ENCODE measurements at regions not wholly inside any gene's neighbourhood (a gene's known extent, or its start where the extent isn't known, plus 50 kb on each side); places are given as distances from the start of the nearest gene placed in this dataset.

GRCh38 chr6:140090871-140091270, 716.4 kb upstream of the CITED2 start:
- no peak for DNase-seq
- WGBS (ENCODE audit: insufficient coverage) = no CpG with 5 or more reads among the region's 3 CpGs
- H3K9me3 ChIP-seq (replicated peaks; ENCODE audit: control insufficient read depth, low read depth, low read length) = no peaks in the 10 kb centered on the region
- no peaks in the 10 kb centered on the region for H3K27me3 ChIP-seq (ENCODE audit: control insufficient read depth, insufficient read depth, low read length)
- H3K4me1 ChIP-seq (ENCODE audit: control insufficient read depth, insufficient read depth, low read length) = no peaks in the 10 kb centered on the region
- H3K27ac ChIP-seq (ENCODE audit: low read length) = no peak overlapping the region
- no peak overlapping the region for H3K4me3 ChIP-seq (ENCODE audit: low read length)
- no peaks in the 10 kb centered on the region for H3K36me3 ChIP-seq (ENCODE audit: control insufficient read depth, insufficient read depth, low read length)

GRCh38 chr6:140083375-140083774, 708.9 kb upstream of the CITED2 start:
- H3K4me3 ChIP-seq (ENCODE audit: low read length) = no peak overlapping the region
- no peak for DNase-seq
- no peaks in the 10 kb centered on the region for H3K4me1 ChIP-seq (ENCODE audit: control insufficient read depth, insufficient read depth, low read length)
- H3K9me3 ChIP-seq (replicated peaks; ENCODE audit: control insufficient read depth, low read depth, low read length) = no peaks in the 10 kb centered on the region
- no CpG with 5 or more reads among the region's 3 CpGs for WGBS (ENCODE audit: insufficient coverage)
- H3K36me3 ChIP-seq (ENCODE audit: control insufficient read depth, insufficient read depth, low read length) = no peaks in the 10 kb centered on the region
- no peaks in the 10 kb centered on the region for H3K27me3 ChIP-seq (ENCODE audit: control insufficient read depth, insufficient read depth, low read length)
- H3K27ac ChIP-seq (ENCODE audit: low read length) = no peak overlapping the region

GRCh38 chr6:140082867-140083297, 708.4 kb upstream of the CITED2 start:
- no CpG with 5 or more reads among the region's 1 CpG for WGBS (ENCODE audit: insufficient coverage)
- no peaks in the 10 kb centered on the region for H3K9me3 ChIP-seq (replicated peaks; ENCODE audit: control insufficient read depth, low read depth, low read length)
- no peaks in the 10 kb centered on the region for H3K36me3 ChIP-seq (ENCODE audit: control insufficient read depth, insufficient read depth, low read length)
- H3K4me3 ChIP-seq (ENCODE audit: low read length) = no peak overlapping the region
- DNase-seq = no peak
- H3K4me1 ChIP-seq (ENCODE audit: control insufficient read depth, insufficient read depth, low read length) = no peaks in the 10 kb centered on the region
- H3K27ac ChIP-seq (ENCODE audit: low read length) = no peak overlapping the region
- H3K27me3 ChIP-seq (ENCODE audit: control insufficient read depth, insufficient read depth, low read length) = no peaks in the 10 kb centered on the region

- no CpG with 5 or more reads among the region's 5 CpGs for WGBS (ENCODE audit: insufficient coverage)
Observed at GRCh38 chr6:140079328-140079727, 704.9 kb upstream of the CITED2 start.

GRCh38 chr6:140078561-140079125, 704.2 kb upstream of the CITED2 start:
- Histone ChIP-seq H3K27me3 (ENCODE audit: control insufficient read depth, insufficient read depth, low read length) (no peaks in the 10 kb centered on the region), H3K27ac (ENCODE audit: low read length) (peak overlapping the region; percentile 67), H3K9me3 (replicated peaks; ENCODE audit: control insufficient read depth, low read depth, low read length) (no peaks in the 10 kb centered on the region), H3K4me1 (ENCODE audit: control insufficient read depth, insufficient read depth, low read length) (no peaks in the 10 kb centered on the region), H3K4me3 (ENCODE audit: low read length) (no peak overlapping the region), H3K36me3 (ENCODE audit: control insufficient read depth, insufficient read depth, low read length) (no peaks in the 10 kb centered on the region)
- DNase-seq = peak; percentile 96
- WGBS (ENCODE audit: insufficient coverage) = no CpG with 5 or more reads among the region's 3 CpGs

More at GRCh38 chr6:140079328-140079727, 704.9 kb upstream of the CITED2 start:
- Histone ChIP-seq H3K4me3 (ENCODE audit: low read length) (no peak overlapping the region), H3K36me3 (ENCODE audit: control insufficient read depth, insufficient read depth, low read length) (no peaks in the 10 kb centered on the region), H3K9me3 (replicated peaks; ENCODE audit: control insufficient read depth, low read depth, low read length) (no peaks in the 10 kb centered on the region), H3K27ac (ENCODE audit: low read length) (peak overlapping the region; percentile 67), H3K4me1 (ENCODE audit: control insufficient read depth, insufficient read depth, low read length) (no peaks in the 10 kb centered on the region), H3K27me3 (ENCODE audit: control insufficient read depth, insufficient read depth, low read length) (no peaks in the 10 kb centered on the region)
- DNase-seq = peak; percentile 81

- no peak overlapping the region for H3K4me3 ChIP-seq (ENCODE audit: low read length)
- no peaks in the 10 kb centered on the region for H3K27me3 ChIP-seq (ENCODE audit: control insufficient read depth, insufficient read depth, low read length)
- no peaks in the 10 kb centered on the region for H3K4me1 ChIP-seq (ENCODE audit: control insufficient read depth, insufficient read depth, low read length)
- no peaks in the 10 kb centered on the region for H3K36me3 ChIP-seq (ENCODE audit: control insufficient read depth, insufficient read depth, low read length)
- no peaks in the 10 kb centered on the region for H3K9me3 ChIP-seq (replicated peaks; ENCODE audit: control insufficient read depth, low read depth, low read length)
- no CpG with 5 or more reads among the region's 5 CpGs for WGBS (ENCODE audit: insufficient coverage)
- DNase-seq = peak; percentile 90
- peak overlapping the region; percentile 67 for H3K27ac ChIP-seq (ENCODE audit: low read length)
Observed at GRCh38 chr6:140077827-140078560, 703.5 kb upstream of the CITED2 start.

GRCh38 chr6:140076105-140076504, 701.7 kb upstream of the CITED2 start:
- DNase-seq = no peak
- H3K4me3 ChIP-seq (ENCODE audit: low read length) = no peak overlapping the region
- 50% methylated on average over 1 of the region's 1 CpG for WGBS (ENCODE audit: insufficient coverage)
- H3K36me3 ChIP-seq (ENCODE audit: control insufficient read depth, insufficient read depth, low read length) = no peaks in the 10 kb centered on the region
- H3K4me1 ChIP-seq (ENCODE audit: control insufficient read depth, insufficient read depth, low read length) = no peaks in the 10 kb centered on the region
- H3K27me3 ChIP-seq (ENCODE audit: control insufficient read depth, insufficient read depth, low read length) = no peaks in the 10 kb centered on the region
- H3K9me3 ChIP-seq (replicated peaks; ENCODE audit: control insufficient read depth, low read depth, low read length) = no peaks in the 10 kb centered on the region
- H3K27ac ChIP-seq (ENCODE audit: low read length) = no peak overlapping the region

- Histone ChIP-seq H3K36me3 (ENCODE audit: control insufficient read depth, insufficient read depth, low read length) (no peaks in the 10 kb centered on the region), H3K27me3 (ENCODE audit: control insufficient read depth, insufficient read depth, low read length) (no peaks in the 10 kb centered on the region), H3K4me3 (ENCODE audit: low read length) (no peak overlapping the region), H3K9me3 (replicated peaks; ENCODE audit: control insufficient read depth, low read depth, low read length) (no peaks in the 10 kb centered on the region), H3K4me1 (ENCODE audit: control insufficient read depth, insufficient read depth, low read length) (peaks cover 2% of the 10 kb centered on the region), H3K27ac (ENCODE audit: low read length) (no peak overlapping the region)
- no CpG with 5 or more reads among the region's 3 CpGs for WGBS (ENCODE audit: insufficient coverage)
- peak; percentile 61 for DNase-seq
Observed at GRCh38 chr6:140073456-140073855, 699.0 kb upstream of the CITED2 start.

GRCh38 chr6:140071601-140072062, 697.2 kb upstream of the CITED2 start:
- no CpG with 5 or more reads among the region's 1 CpG for WGBS (ENCODE audit: insufficient coverage)
- H3K4me3 ChIP-seq (ENCODE audit: low read length) = no peak overlapping the region
- no peaks in the 10 kb centered on the region for H3K36me3 ChIP-seq (ENCODE audit: control insufficient read depth, insufficient read depth, low read length)
- peaks cover 2% of the 10 kb centered on the region for H3K4me1 ChIP-seq (ENCODE audit: control insufficient read depth, insufficient read depth, low read length)
- no peaks in the 10 kb centered on the region for H3K9me3 ChIP-seq (replicated peaks; ENCODE audit: control insufficient read depth, low read depth, low read length)
- no peaks in the 10 kb centered on the region for H3K27me3 ChIP-seq (ENCODE audit: control insufficient read depth, insufficient read depth, low read length)
- no peak for DNase-seq
- no peak overlapping the region for H3K27ac ChIP-seq (ENCODE audit: low read length)

GRCh38 chr6:140070846-140071473, 696.5 kb upstream of the CITED2 start:
- 24% methylated on average over 2 of the region's 3 CpGs for WGBS (ENCODE audit: insufficient coverage)
- DNase-seq = peak; percentile 85
- H3K27ac ChIP-seq (ENCODE audit: low read length) = peak overlapping the region; percentile 32
- no peak overlapping the region for H3K4me3 ChIP-seq (ENCODE audit: low read length)
- H3K4me1 ChIP-seq (ENCODE audit: control insufficient read depth, insufficient read depth, low read length) = peaks cover 2% of the 10 kb centered on the region
- no peaks in the 10 kb centered on the region for H3K9me3 ChIP-seq (replicated peaks; ENCODE audit: control insufficient read depth, low read depth, low read length)
- no peaks in the 10 kb centered on the region for H3K27me3 ChIP-seq (ENCODE audit: control insufficient read depth, insufficient read depth, low read length)
- H3K36me3 ChIP-seq (ENCODE audit: control insufficient read depth, insufficient read depth, low read length) = no peaks in the 10 kb centered on the region

Measured in muscle of leg (tissue), 3 donors.